Renal pelvis (tissue), 1 donor: ENCODE measurements at regions not wholly inside any gene's neighbourhood (a gene's known extent, or its start where the extent isn't known, plus 50 kb on each side); places are given as distances from the start of the nearest gene placed in this dataset.
"Not testable (repeated sequence)": the region's sequence is repeated elsewhere in the genome, so short reads cannot be mapped to it uniquely, and the experiment has no call there.

Experiments
- DNase-seq: peaks from one replicate; pipeline ENCODE4 v3.0.0-alpha.2; 2013

DNA sequence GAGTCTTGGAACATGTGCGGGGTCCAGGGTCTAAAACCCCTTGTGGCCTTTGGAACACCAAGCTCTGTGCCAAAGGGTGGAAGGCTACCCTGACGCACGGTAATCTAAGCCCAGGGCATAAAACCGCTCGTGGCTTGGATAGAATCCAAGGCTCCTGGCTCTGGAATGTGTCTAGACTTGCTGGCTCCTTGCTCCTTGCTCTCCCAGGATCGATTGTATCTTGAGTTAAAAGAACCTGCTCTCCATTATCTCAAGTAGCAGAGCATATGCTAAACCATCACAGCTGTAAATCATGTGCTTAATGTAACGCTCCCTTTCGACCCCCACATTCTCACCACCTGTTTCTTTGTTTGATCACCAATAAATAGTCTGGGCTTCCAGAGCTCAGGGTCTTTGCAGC lies 50.3 kb downstream of the TLCD4 start:
- not testable (repeated sequence) for DNase-seq

DNA sequence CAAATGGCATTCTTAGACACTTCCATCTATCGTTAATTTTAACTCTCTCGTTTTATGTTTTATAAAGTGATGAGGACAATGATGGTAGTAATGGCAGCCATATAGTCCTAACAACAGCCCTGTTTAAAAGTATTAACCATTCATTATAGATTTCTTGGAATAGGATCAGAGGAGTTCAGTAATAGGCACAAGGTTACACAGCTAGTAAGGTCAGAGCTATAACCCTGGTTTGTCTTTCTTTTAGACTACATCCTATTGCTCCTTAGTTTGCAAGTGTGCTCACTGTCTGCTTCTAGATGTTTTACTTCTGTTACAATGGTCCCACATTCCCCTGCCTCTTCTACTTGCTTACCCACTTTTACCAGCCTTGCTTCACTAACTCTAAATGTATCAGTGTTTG lies 50.9 kb downstream of the TLCD4 start:
- DNase-seq = no peak

DNA sequence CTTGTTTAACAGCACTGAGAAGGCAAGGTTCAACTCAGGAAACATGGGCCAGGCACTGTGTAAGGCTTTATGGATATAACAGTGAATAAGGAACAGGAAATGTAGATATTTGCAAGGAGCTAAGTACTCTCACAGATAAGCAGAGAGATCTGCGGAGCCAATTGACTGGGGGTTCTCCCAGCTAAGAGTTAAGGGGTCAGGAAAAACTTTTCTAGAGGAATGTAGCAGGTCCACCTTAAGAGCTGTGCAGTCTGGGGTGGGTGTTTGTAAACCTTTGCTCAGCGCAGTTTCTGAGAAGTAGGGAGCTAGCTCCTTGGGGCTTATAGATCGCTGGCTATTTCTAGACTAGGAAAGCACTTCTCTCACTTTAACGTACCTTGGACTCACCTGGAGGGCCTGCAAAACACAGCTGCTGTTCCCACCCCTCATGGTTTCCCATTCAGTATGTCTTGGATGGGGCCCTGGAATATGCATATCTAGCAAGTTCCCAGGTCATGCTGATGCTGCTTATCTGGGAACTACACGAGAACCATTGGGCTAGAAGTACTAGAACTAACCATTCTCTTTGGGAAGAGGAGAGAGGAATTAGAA lies 51.7 kb downstream of the TLCD4 start:
- no peak for DNase-seq

DNA sequence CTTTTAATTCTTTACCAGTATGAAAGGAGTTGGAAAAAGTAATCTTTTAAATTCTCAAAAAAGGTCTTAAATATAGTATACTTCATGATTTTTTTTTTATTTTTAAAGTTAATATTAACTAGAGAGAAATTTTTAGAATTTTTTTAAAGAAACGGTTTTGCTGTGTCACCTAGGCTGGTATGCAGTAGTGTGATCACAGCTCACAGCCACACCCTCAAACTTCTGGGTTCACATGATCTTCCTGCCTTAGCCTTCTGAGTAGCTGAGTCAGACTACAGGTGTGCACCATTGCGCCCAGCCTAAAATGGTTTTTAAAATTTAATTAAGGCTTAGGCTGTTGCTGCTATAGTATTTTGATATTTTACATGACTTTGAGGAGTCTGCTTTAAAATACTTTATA lies 52.4 kb downstream of the TLCD4 start:
- no peak for DNase-seq

DNA sequence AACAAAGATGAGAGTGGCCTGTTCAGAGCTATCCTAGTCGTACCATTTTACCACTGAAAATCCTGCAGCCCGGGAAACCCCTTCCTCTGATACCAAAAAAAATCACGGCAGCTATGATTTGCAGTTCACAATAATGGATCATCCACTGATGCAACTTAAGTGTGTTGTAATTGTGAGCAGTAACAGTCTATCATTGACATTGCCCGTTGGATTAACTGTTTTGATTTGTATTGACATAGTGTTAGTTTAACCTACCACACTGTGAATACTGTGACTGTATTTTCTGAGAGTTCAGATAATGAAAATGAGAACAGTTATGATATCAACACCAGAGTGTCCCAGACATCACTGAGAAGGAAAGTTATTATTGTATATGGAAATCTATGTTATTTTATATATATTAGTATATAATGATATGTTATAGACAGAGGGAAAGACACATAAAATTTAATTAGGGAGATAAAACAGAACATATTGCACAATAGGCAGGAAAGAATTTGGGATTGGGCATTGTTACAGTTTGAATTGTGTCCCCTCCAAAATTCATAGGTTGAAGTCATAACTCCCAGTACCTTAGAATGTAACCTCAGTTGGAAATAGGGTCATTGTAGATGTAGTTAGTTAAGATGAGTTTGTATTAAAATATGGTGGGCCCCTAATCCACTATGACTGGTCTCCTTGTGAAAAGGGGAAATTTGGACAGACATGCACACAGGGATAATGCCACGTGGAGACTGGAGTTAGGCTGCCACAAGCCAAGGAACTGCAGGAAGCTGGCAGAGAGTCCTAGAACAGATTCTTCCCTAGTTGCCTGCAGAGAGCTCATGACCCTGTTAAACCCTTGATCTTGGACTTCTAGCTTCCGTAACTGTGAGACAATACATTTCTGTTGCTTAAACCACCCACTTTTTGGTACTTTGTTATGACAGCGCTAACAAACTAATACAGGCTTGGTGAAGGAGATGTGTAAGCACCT lies 54.4 kb downstream of the TLCD4 start:
- no peak for DNase-seq

DNA sequence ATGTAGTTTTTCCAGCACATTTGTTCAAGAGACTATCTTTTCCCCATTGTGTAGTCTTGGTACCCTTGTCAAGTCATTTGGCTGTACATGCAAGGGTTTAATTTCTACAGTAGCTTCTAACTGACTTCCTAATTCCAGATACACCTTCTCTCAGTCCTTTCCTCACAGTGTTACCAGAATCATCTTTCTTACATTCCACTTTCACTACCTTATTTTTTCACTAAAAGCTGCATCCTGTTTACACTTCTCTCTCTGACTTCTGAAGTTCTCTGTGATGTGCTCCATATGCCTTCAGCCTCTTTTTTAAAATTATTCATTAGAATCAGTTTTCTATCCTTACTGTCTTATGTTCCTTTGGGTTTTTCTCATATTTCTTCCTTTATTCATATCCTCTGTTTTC lies 57.1 kb upstream of the RWDD3 start:
- no peak for DNase-seq

DNA sequence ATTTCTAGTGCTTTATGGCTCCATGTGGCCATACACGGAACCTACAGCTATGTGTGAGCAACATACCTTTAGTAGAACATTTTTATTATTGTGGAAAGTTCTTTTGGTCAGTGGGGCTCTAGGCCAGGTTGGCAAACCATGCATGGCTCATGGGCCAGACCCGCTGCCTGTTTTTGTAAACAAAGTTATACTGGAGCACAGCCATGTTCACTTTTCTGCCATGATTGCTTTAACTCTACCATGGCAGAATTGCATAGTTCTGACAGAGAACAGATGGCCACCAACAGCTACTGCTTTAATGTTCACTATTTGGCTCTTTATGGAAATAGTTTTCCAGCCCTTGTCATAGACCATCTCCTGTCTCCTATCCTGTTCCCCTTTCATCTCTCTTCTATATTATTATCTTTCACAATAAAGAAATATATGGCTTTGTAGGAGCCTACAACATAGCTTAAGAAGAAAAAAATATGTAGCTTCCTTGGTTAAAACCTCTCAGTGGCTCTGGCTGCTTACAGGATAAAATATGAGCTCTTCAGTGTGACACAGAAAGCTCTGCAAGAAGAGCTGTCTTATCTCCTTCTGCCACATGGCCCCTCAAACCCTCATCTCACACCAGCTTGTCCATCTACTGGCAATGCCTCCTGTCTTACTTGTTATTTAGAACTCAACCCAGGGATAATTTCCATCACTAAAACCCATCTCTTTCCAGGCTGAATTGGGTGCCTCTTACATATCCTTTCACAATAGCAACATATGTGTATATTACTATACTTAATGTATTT lies 54.6 kb upstream of the RWDD3 start:
- DNase-seq = no peak

DNA sequence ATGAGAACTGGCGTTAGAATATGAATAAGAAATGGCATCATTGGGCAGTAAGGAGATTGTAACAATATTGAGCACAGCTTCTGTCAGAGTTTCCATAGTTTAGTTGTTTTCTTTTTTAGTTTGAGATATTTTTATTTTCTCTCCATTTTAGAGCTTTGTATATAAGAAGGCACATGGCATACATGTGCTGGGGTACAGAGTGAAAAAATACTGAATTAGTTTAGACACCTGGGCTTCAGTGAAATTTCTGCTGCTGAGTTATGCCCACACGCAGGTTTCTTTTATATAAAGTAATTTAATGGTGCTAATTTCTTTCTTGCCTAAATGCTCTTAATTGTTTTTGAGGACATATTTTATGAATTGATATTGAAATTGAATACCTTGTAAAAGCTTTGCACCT lies 53.6 kb upstream of the RWDD3 start:
- no peak for DNase-seq

DNA sequence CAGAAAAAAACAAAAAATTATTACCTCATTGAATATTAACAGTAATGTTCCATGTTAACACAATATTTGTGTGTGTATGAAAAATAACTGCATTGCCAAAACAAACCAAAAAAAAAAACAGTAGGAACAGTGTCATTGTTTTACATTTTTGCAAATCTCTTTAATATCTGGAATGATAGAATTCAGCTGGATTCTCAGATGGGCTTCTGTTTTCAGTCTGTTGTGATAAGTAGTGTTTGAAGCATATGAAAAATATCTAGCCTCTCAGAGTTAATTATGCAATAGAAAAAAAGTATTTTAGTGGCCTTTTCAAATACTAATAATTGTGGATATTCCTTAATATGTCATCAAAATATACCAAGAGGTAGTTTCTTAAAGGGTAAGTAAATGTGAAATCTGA lies 52.9 kb upstream of the RWDD3 start:
- peak; percentile 47 for DNase-seq

DNA sequence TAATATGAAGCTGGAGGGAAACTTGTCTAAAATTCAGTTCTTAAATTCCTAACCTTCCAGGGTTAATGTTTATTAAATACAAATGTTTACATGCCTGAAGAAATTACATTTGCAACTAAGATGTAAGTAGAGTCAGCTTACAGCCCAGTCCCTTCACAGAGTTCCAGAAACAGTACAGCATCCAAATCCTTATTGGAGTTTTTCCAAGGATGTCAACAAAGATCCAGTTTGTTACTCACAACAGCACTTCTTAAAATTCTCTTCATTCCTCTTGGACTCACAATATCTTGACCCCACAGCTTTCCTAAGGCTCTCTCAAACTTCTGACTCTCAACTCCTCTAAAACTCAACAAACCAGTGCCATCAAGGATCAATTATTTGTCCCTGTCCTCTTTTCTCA lies 50.1 kb upstream of the RWDD3 start:
- no peak for DNase-seq
